Hematopoietic multipotent progenitor cell treated with erythropoietin and hydrocortisone succinate and interleukin-3 and kit ligand, for 6 days (in vitro differentiated cells): ENCODE measurements at regions not wholly inside any gene's neighbourhood (a gene's known extent, or its start where the extent isn't known, plus 50 kb on each side); places are given as distances from the start of the nearest gene placed in this dataset.
A peak's percentile ranks its signal among the peaks of the same experiment; 100 is the strongest.

ENCODE experiments used
- DNase-seq: peaks from one replicate; pipeline ENCODE4 v3.0.0-alpha.2; 2015

DNA sequence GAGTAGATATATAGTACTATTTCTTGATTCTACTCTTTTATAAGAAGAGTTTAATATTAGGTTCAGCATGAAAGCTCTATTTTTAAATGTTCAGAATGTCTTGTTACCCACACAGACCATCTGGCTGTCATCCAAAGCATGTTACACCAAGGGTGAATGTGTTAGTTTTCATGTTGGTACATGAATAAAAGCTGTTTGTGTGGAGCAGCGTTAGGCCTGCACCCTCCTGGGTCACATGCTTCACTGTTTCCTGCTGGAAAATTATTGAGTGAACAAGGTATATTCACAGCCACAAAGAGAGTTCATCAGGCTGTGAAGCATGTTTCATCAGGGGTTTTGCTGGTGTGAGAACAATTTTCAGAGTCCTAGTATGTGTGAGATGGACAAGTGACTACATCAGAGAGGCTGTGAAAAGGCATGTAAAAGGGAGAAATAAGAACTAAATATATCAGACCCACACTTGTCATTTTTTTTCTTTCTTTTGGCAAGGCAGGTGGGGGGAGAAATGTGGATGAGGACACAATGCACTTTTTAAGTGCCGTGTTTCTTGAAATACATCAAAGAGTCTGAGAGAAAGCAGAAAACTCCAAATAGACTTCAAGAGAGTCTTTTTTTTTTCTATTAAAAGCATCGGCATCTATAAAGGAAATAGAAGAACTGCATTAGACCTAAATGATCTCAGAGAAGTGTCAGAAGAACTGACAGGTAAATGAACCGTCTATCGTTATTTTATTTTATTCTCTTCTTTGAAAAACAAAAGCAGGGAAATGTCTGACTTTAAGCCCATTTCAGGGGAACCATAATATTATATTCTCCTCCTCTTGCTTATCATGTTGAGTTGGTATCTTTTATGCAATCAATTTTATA is 2429.7 kb downstream of the PCDH7 start:
- DNase-seq = no peak

- no peak for DNase-seq
Measured at GRCh38 chr4:33150525-33150910, 2430.3 kb downstream of the PCDH7 start.

DNA sequence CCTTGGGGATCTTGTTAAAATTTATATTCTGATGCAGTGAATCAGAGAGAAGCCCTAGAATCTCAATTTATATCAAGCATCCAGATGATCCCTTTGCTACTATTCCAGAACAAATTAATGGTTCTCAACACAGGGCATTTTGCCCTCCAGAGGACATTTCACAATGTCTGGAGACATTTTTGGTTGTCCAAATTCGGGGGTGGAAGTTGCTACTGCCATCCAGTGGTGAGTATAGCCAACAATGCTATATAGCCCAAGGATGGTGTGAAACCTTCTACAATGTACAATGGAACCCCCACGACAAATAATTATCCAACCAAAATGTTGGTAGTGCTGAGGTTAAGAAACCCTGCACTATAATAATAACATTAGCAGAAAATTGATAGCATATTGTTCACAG is 2440.0 kb downstream of the PCDH7 start:
- DNase-seq = peak; percentile 4

- DNase-seq = no peak
Measured at GRCh38 chr4:33161202-33161601, 2441.0 kb downstream of the PCDH7 start.

- DNase-seq = no peak
Measured at GRCh38 chr4:33162122-33162521, 2442.0 kb downstream of the PCDH7 start.

DNA sequence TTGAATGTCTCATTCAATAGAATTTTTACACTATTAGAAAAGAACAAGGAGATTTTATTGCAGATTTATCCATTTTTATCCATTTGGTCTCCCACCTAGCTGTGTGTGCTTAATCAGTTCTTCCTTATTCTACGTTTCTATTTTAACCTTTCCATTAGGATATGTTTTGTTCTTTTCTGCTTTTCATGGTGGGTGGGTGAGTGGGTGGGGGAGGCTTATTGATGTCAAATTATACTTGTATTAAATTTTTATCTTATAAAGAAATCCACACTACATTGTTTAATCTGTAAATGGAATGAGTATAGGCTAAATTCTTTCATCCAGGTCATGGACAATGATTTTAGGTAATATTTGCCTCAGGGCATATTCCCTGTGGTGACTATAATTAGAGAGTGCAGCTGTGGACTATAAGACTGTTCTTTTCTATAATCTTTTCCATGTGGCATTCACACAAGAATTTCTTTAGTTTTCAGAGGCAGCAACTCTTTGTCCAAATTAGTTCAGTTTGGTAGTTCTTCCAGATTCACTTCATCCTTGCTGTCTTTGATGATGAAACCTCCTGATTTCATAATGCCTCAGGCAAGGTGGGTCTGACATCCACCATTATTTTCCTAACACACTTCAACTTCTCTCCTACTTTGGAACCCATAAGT is 2451.8 kb downstream of the PCDH7 start:
- no peak for DNase-seq

- no peak for DNase-seq
Measured at GRCh38 chr4:33176566-33176965, 2456.4 kb downstream of the PCDH7 start.

DNA sequence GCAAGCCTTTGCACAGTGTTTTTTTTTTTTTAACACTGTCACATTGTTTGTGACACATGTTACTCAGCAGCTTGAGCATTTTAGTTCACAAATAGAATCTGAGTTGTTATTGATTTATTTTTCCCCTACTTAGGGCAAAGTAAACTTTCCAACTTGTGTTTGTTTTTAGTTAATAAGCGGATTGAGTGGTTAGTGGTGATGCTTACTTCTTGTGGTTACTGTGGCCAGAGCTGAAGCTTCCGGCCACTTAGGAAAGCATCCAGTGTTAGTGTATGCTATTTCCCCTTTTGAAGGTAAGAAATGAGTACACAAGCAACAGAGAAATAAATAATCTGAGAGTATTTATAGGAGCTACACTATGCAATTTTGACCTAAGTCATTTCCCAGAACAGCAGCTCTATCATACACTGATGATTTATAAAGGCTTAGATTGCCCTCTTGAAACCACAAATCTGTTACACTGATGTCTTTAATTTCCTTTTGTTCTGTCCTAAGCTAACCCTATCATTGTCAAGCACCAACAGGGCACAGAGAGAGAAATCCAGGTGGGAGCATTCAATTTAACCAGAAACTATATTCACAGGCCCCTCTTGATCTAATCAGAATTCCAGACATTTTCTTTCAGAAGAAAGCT is 2464.6 kb downstream of the PCDH7 start:
- peak; percentile 5 for DNase-seq

- DNase-seq = no peak
Measured at GRCh38 chr4:33187035-33187434, 2466.9 kb downstream of the PCDH7 start.

DNA sequence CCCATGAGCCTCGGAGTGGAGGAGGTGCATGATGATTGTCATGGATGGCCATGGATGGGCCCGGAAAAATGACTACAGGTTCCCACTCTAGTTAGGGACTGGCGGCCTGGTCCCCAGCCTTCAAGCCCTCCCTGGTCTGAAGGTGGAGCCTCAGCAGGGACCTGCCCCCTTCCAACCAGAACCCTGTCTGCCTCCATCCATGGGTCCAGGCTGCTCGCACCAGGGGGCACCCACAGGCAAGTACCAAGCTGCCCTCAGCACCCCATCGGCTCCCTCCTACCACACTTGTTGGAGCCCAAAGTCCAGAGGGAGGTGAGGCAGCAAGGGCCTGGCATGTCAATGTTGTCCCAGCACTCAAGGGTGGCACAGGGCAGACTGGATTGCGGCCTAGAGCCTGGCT is 2468.6 kb downstream of the PCDH7 start:
- DNase-seq = no peak

DNA sequence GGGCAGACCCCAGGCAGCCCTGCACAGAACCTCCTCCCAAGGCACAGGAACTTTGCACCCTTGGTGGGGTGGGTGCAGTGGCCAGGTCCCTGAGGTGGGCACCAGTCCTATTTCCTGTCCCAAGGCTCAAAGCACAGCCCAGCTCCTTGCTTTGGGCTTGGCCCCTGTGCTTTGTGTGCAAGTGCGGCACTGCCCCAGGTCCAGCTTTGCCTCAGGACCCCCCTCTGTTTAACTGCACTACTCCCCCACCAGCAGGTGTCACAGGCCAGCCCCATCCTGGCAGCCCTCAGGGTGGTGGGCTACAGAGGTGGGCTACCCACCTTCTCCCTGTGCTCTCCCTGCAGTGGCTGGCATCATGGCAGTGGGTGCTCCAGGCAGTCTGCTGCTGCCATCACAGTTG is 2469.0 kb downstream of the PCDH7 start:
- DNase-seq = no peak

DNA sequence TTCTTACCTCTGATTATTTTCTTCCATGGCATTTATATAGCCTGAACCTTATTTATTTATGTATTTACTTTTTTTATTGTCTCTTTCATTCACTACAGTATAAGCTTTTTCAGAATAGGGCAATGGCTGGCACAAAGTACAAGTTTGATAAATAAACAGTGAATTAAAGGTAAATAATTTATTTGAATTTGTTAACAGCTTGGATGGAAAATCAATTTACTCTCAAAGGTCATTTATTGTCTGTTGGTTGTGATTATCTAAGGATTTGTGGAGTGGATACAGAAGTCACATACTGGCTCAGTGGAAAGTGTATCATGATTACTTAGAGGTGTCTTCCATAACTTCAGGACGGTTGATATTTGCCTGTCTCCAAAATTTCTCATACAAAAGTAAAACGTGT is 2472.9 kb downstream of the PCDH7 start:
- no peak for DNase-seq

DNA sequence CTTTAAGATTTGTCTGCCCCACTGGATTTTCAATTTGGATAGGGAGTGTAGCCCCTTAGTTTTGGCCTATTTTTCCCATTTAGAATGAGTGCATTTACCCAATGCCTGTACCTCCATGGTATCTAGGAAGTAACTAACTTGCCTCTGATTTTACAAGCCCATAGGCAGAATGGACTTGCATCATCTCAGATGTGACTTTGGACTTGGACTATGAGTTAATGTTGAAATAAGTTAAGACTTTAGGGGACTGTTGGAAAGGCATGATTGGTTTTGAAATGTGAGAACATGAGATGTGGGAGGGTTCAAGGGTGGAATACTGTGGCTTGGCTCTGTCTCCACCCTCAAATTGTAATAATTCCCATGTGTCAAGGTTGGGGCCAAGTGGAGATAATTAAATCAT is 2480.2 kb downstream of the PCDH7 start:
- no peak for DNase-seq

DNA sequence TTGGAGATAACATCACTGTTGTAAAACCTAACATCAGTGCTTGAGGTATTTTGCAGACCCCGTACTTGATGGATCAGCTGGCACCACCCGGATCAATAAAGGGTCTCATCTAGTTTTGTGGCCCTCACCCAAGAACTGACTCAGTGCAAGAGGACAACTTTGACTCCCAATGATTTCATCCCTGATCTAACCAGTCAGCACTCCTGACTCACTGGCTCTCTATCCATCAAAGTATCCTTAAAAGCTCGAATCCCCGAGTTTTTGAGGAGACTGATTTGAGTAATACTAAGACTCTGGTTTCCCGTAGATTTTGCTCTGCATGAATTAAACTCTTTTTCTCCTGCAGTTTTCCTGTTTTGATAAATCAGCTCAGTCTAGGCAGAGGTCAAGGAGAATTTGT is 2498.1 kb downstream of the PCDH7 start:
- DNase-seq = no peak

DNA sequence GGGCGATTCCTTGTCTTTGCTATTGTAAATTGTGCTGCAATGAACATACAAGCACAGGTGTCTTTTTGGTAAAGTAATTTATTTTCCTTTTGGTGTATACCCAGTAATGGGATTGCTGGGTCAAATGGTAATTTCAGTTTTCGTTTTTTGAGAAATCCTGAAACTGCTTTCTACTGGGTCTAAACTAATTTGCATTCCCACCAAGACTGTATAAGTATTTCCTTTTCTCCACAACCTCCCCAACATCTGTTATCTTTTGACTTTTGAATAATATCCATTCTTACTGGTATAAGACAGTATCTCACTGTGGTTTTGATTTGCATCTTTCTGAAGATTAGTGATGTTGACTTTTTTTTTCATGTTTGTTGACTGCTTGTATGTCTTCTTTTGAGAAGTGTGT is 2506.0 kb downstream of the PCDH7 start:
- no peak for DNase-seq

- no peak for DNase-seq
Measured at GRCh38 chr4:33226783-33227182, 2506.6 kb downstream of the PCDH7 start.

- DNase-seq = no peak
Measured at GRCh38 chr4:33255094-33255493, 2534.9 kb downstream of the PCDH7 start.

GRCh38 chr4:33255507-33255906 is 2535.3 kb downstream of the PCDH7 start:
- DNase-seq = no peak

DNA sequence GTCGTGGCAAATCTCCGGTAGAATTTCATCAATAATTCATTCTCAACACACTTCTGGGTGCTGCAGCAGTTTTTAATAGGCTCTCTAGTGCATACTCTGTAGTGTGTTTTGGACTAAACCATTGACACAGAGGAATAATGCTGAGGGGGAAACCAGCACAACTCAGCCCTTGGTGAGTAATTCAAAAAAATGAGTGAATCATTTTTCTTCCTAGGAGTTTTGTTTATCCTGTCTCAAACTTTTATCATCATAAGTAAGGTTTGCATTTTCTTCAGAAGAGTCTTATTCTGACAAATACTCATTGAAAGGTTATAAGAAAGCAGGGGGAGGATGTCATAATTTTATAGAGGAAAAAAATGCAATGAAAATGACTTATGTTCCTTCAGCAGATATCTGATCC is 2542.7 kb downstream of the PCDH7 start:
- DNase-seq = no peak

DNA sequence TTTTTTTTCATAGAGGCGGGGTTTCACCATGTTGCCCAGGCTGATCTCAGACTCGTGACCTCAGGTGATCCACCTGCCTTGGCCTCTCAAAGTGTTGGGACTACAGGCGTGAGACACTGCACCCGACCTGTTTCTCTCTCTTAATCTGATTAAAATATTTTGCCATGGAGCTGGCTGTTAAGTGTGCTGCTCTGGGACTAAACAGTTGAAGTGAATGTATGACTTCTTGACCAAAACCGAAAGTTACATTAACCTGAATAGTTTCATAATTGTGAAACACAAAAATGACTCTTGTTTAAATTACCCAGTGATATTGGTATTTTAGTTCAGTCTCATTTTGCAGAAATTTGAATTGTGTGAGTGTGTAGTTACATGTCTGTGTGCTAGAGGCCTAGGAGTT is 2548.6 kb downstream of the PCDH7 start:
- DNase-seq = no peak

- no peak for DNase-seq
Measured at GRCh38 chr4:33270403-33270802, 2550.2 kb downstream of the PCDH7 start.

DNA sequence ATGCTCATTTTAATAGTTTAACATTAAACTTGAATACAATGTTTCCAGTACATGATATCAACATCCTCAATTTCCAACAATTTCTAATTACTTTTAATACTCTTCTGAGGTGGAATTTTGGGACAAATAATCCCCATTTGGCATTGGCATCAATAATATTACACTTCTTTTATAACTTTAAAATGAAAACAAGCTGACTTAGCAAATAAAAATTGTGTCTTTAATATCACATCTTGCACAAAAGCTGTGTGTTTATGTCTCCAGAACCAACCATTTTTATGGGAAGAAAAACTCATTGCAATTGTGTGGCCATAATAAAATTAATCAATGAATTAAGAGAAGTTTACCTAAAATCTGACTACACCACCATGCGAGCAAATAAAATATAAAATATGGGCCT is 2552.6 kb downstream of the PCDH7 start:
- no peak for DNase-seq

GRCh38 chr4:33283818-33284217 is 2563.6 kb downstream of the PCDH7 start:
- DNase-seq = no peak

GRCh38 chr4:33296876-33297455 is 2576.8 kb downstream of the PCDH7 start:
- no peak for DNase-seq
